BE2C (cell line): ENCODE measurements at regions not wholly inside any gene's neighbourhood (a gene's known extent, or its start where the extent isn't known, plus 50 kb on each side); places are given as distances from the start of the nearest gene placed in this dataset.

Source experiments
- DNase-seq: peaks from one replicate; pipeline ENCODE4 v3.0.0-alpha.2; 2020
- H3K27me3 ChIP-seq: fragments of 250-450 bp; sonication (Bioruptor Pico); 2 replicates; pipeline ENCODE4 v1.5.1; 2020; ENCODE audit warnings: mild to moderate bottlenecking
- H3K36me3 ChIP-seq: fragments of 250-450 bp; sonication (Bioruptor Pico); 2 replicates; pipeline ENCODE4 v1.5.1; 2020; ENCODE audit warnings: mild to moderate bottlenecking
- H3K4me1 ChIP-seq: fragments of 250-450 bp; sonication (Bioruptor Pico); 2 replicates; pipeline ENCODE4 v1.5.1; 2020
- H3K4me3 ChIP-seq: 2 replicates; pipeline ENCODE4 v1.5.1; 2011; ENCODE audit warnings: low read depth, low read length
- H3K9me3 ChIP-seq: fragments of 250-450 bp; sonication (Bioruptor Pico); 2 replicates; pipeline ENCODE4 v1.5.1; 2020
- CTCF ChIP-seq: IDR thresholded peaks from 2 replicates; pipeline ENCODE4 v1.5.1; 2012; ENCODE audit warnings: mild to moderate bottlenecking, low read depth, low read length

GRCh38 chr10:111347386-111348013 is 270.7 kb downstream of the ADRA2A start:
- H3K4me3 ChIP-seq: no peak overlapping the region
- no peaks in the 10 kb centered on the region for H3K27me3 ChIP-seq
- no peak for TF ChIP-seq CTCF
- no peaks in the 10 kb centered on the region for H3K4me1 ChIP-seq
- H3K36me3 ChIP-seq: no peaks in the 10 kb centered on the region
- no peaks in the 10 kb centered on the region for H3K9me3 ChIP-seq
- no peak for DNase-seq

- TF ChIP-seq CTCF: no peak
- Histone ChIP-seq H3K27me3 (no peaks in the 10 kb centered on the region), H3K4me1 (no peaks in the 10 kb centered on the region), H3K36me3 (no peaks in the 10 kb centered on the region), H3K9me3 (no peaks in the 10 kb centered on the region), H3K4me3 (no peak overlapping the region)
- no peak for DNase-seq
These were observed 271.2 kb downstream of the ADRA2A start for GRCh38 chr10:111348076-111348475.

GRCh38 chr10:111354859-111355258 is 278.0 kb downstream of the ADRA2A start:
- TF ChIP-seq CTCF: no peak
- no peaks in the 10 kb centered on the region for H3K36me3 ChIP-seq
- no peaks in the 10 kb centered on the region for H3K27me3 ChIP-seq
- no peak for DNase-seq
- H3K9me3 ChIP-seq: no peaks in the 10 kb centered on the region
- no peak overlapping the region for H3K4me3 ChIP-seq
- no peaks in the 10 kb centered on the region for H3K4me1 ChIP-seq

- peaks cover 6% of the 10 kb centered on the region for H3K4me1 ChIP-seq
- no peak for DNase-seq
- H3K9me3 ChIP-seq: no peaks in the 10 kb centered on the region
These were observed 279.7 kb downstream of the ADRA2A start for GRCh38 chr10:111356571-111356970.

GRCh38 chr10:111357859-111358258 is 281.0 kb downstream of the ADRA2A start:
- H3K36me3 ChIP-seq: no peaks in the 10 kb centered on the region
- H3K4me3 ChIP-seq: no peak overlapping the region
- no peaks in the 10 kb centered on the region for H3K27me3 ChIP-seq
- TF ChIP-seq CTCF: no peak
- DNase-seq: no peak
- peaks cover 6% of the 10 kb centered on the region for H3K4me1 ChIP-seq
- H3K9me3 ChIP-seq: no peaks in the 10 kb centered on the region

More at GRCh38 chr10:111356571-111356970, 279.7 kb downstream of the ADRA2A start:
- Histone ChIP-seq H3K4me3 (no peak overlapping the region), H3K36me3 (no peaks in the 10 kb centered on the region), H3K27me3 (no peaks in the 10 kb centered on the region)
- no peak for TF ChIP-seq CTCF

- Histone ChIP-seq H3K4me1 (peaks cover 6% of the 10 kb centered on the region), H3K27me3 (no peaks in the 10 kb centered on the region), H3K9me3 (no peaks in the 10 kb centered on the region), H3K36me3 (no peaks in the 10 kb centered on the region), H3K4me3 (no peak overlapping the region)
- peak; percentile 90 for TF ChIP-seq CTCF
- peak; percentile 70 for DNase-seq
These were observed 283.6 kb downstream of the ADRA2A start for GRCh38 chr10:111360260-111360925.
